Activated naive CD8-positive, alpha-beta T cell treated with anti-CD3 and anti-CD28 coated beads, Interleukin-2, amount 50 U/mL, for 16 hours (primary cell): ENCODE measurements at regions not wholly inside any gene's neighbourhood (a gene's known extent, or its start where the extent isn't known, plus 50 kb on each side); places are given as distances from the start of the nearest gene placed in this dataset.

Experiments
- DNase-seq: peaks from one replicate; pipeline ENCODE4 v3.0.0-alpha.2; 2020; ENCODE audit warnings: low read depth, low spot score

- no peak for DNase-seq
Measured at GRCh38 chr5:158302029-158302428, 443.1 kb upstream of the CLINT1 start.

- no peak for DNase-seq
Measured at GRCh38 chr5:158301186-158301585, 442.2 kb upstream of the CLINT1 start.

GRCh38 chr5:158300256-158300655 is 441.3 kb upstream of the CLINT1 start:
- DNase-seq, result no peak

GRCh38 chr5:158297002-158297527 is 438.1 kb upstream of the CLINT1 start:
- DNase-seq, result no peak

- DNase-seq, result no peak
Measured at GRCh38 chr5:158294701-158295100, 435.8 kb upstream of the CLINT1 start.

- no peak for DNase-seq
Measured at GRCh38 chr5:158292981-158293380, 434.0 kb upstream of the CLINT1 start.

- DNase-seq, result no peak
Measured at GRCh38 chr5:158289967-158290366, 431.0 kb upstream of the CLINT1 start.

GRCh38 chr5:158288272-158288657 is 429.3 kb upstream of the CLINT1 start:
- no peak for DNase-seq

- DNase-seq, result no peak
Measured at GRCh38 chr5:158287643-158288271, 428.8 kb upstream of the CLINT1 start.

GRCh38 chr5:158286827-158287226 is 427.9 kb upstream of the CLINT1 start:
- no peak for DNase-seq

GRCh38 chr5:158285698-158286097 is 426.8 kb upstream of the CLINT1 start:
- no peak for DNase-seq

GRCh38 chr5:158284242-158284641 is 425.3 kb upstream of the CLINT1 start:
- DNase-seq, result no peak

GRCh38 chr5:158283397-158283796 is 424.5 kb upstream of the CLINT1 start:
- no peak for DNase-seq

- no peak for DNase-seq
Measured at GRCh38 chr5:158278216-158278925, 419.4 kb upstream of the CLINT1 start.

GRCh38 chr5:158277276-158277675 is 418.3 kb upstream of the CLINT1 start:
- no peak for DNase-seq

- no peak for DNase-seq
Measured at GRCh38 chr5:158276692-158277091, 417.7 kb upstream of the CLINT1 start.

GRCh38 chr5:158275511-158275910 is 416.6 kb upstream of the CLINT1 start:
- no peak for DNase-seq

- no peak for DNase-seq
Measured at GRCh38 chr5:158273035-158273434, 414.1 kb upstream of the CLINT1 start.

- DNase-seq, result no peak
Measured at GRCh38 chr5:158272409-158272808, 413.5 kb upstream of the CLINT1 start.

GRCh38 chr5:158270996-158271554 is 412.1 kb upstream of the CLINT1 start:
- DNase-seq, result no peak

- DNase-seq, result no peak
Measured at GRCh38 chr5:158268286-158268685, 409.3 kb upstream of the CLINT1 start.

GRCh38 chr5:158267228-158267627 is 408.3 kb upstream of the CLINT1 start:
- DNase-seq, result no peak
